ENCODE measurements at regions not wholly inside any gene's neighbourhood (a gene's known extent, or its start where the extent isn't known, plus 50 kb on each side); places are given as distances from the start of the nearest gene placed in this dataset.
"Not testable (repeated sequence)": the region's sequence is repeated elsewhere in the genome, so short reads cannot be mapped to it uniquely, and the experiment has no call there.

DNA sequence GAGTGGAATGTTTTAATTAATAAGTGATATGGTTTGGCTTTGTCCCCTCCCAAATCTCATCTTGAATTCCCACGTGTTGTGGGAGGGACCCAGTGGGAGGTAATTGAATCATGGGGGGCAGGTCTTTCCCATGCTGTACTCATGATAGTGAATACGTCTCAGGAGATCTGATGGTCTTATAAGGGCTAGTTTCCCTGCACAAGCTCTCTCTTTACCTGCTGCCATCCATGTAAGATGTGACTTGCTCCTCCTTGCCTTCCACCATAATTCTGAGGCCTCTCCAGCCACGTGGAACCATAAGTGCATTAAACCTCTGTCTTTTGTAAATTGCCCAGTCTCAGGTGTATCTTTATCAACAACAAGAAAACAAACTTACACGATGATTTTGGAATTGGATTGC is 734.5 kb upstream of the BCHE start:
- H3K27ac ChIP-seq (ENCODE audit: low read length); H3K4me3 ChIP-seq (ENCODE audit: low read depth in 1 of 2, low read length in 2 of 2); H3K4me1 ChIP-seq (ENCODE audit: control insufficient read depth in 1 of 2, insufficient read depth in 2 of 2, low read length in 2 of 2); H3K36me3 ChIP-seq (ENCODE audit: control insufficient read depth in 1 of 2, insufficient read depth in 2 of 2, low read length in 2 of 2); H3K27me3 ChIP-seq (ENCODE audit: low read depth, low read length); H3K9me3 ChIP-seq (ENCODE audit: control insufficient read depth in 1 of 2, low read length in 2 of 2): not testable (repeated sequence)

GRCh38 chr3:166570102-166570501 is 732.9 kb upstream of the BCHE start:
- no peaks in the 10 kb centered on the region for H3K4me1 ChIP-seq (ENCODE audit: control insufficient read depth in 1 of 2, insufficient read depth in 2 of 2, low read length in 2 of 2)
- no peak overlapping the region for H3K27ac ChIP-seq (ENCODE audit: low read length)
- no peak overlapping the region for H3K4me3 ChIP-seq (ENCODE audit: low read depth in 1 of 2, low read length in 2 of 2)
- H3K9me3 ChIP-seq (ENCODE audit: control insufficient read depth in 1 of 2, low read length in 2 of 2) = no peaks in the 10 kb centered on the region
- no peaks in the 10 kb centered on the region for H3K27me3 ChIP-seq (ENCODE audit: low read depth, low read length)
- H3K36me3 ChIP-seq (ENCODE audit: control insufficient read depth in 1 of 2, insufficient read depth in 2 of 2, low read length in 2 of 2) = no peaks in the 10 kb centered on the region

- no peaks in the 10 kb centered on the region for H3K36me3 ChIP-seq (ENCODE audit: control insufficient read depth in 1 of 2, insufficient read depth in 2 of 2, low read length in 2 of 2)
- no peaks in the 10 kb centered on the region for H3K27me3 ChIP-seq (ENCODE audit: low read depth, low read length)
- no peak overlapping the region for H3K4me3 ChIP-seq (ENCODE audit: low read depth in 1 of 2, low read length in 2 of 2)
- H3K9me3 ChIP-seq (ENCODE audit: control insufficient read depth in 1 of 2, low read length in 2 of 2) = no peaks in the 10 kb centered on the region
- no peaks in the 10 kb centered on the region for H3K4me1 ChIP-seq (ENCODE audit: control insufficient read depth in 1 of 2, insufficient read depth in 2 of 2, low read length in 2 of 2)
- H3K27ac ChIP-seq (ENCODE audit: low read length) = no peak overlapping the region
Observed at GRCh38 chr3:166569589-166569988, 732.4 kb upstream of the BCHE start.

DNA sequence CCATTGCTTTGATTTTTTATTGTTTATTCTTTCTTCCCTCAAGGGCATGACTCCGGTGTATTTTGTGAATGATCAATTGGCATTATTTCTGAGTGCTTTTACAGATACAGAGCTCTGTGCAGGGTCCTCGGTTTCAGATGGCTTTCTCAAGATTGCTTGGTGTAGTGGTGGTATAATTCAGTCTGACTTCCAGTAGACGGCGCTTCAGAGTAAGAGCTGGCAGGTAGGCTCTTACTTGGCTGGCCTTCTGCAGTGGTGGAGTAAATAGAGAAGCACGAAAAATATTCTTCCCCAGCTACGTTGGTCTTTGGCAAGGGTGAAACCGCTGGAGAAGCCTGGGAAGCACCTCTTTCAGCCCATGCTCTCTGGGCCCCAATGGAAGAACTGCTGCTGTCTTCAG is 723.0 kb upstream of the BCHE start:
- Histone ChIP-seq H3K4me3 (ENCODE audit: low read depth in 1 of 2, low read length in 2 of 2) (no peak overlapping the region), H3K36me3 (ENCODE audit: control insufficient read depth in 1 of 2, insufficient read depth in 2 of 2, low read length in 2 of 2) (no peaks in the 10 kb centered on the region), H3K9me3 (ENCODE audit: control insufficient read depth in 1 of 2, low read length in 2 of 2) (no peaks in the 10 kb centered on the region), H3K4me1 (ENCODE audit: control insufficient read depth in 1 of 2, insufficient read depth in 2 of 2, low read length in 2 of 2) (no peaks in the 10 kb centered on the region), H3K27ac (ENCODE audit: low read length) (no peak overlapping the region), H3K27me3 (ENCODE audit: low read depth, low read length) (no peaks in the 10 kb centered on the region)

DNA sequence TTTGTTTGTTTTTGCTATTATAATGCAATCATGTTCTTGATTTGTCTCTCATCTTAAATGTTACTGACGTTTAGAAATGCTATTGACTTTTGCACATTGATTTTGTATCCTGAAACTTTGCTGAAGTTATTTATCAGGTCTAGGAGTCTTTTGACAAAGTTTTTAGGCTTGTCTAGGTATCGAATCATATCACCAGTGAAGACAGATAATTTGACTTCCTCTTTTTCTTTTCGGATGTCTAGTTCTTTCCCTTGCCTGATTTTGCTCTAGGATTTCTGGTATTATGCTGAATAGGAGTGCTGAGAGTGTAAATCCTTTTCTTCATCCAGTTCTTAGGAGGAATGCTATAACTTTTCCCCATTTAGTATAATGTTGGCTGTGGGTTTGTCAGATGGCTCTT is 719.7 kb upstream of the BCHE start:
- peaks cover 0 to 10% of the 10 kb centered on the region in 2 donors for H3K4me1 ChIP-seq (ENCODE audit: control insufficient read depth in 1 of 2, insufficient read depth in 2 of 2, low read length in 2 of 2)
- no peaks in the 10 kb centered on the region for H3K9me3 ChIP-seq (ENCODE audit: control insufficient read depth in 1 of 2, low read length in 2 of 2)

DNA sequence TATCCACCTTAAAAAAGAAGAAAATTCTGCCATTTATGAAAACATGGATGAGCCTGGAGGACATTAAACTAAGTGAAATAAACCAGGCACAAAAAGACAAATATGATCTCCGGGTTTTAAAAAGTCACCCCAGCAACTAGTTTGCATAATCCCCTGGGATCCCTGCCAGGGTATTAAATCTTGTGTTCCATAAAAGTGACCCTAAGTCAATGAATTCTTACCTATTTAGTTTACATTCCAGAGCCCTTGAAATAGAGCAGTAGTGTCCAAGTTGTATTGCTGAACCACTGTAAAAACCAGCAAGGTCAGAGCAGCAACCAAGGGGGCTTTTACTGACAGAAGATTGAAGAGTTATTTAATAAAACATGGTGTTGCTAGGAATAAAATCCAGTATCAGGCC is 716.8 kb upstream of the BCHE start:
- Histone ChIP-seq H3K36me3 (ENCODE audit: control insufficient read depth in 1 of 2, insufficient read depth in 2 of 2, low read length in 2 of 2) (no peaks in the 10 kb centered on the region), H3K27ac (ENCODE audit: low read length) (no peak overlapping the region)

More for the DNA sequence above, 719.7 kb upstream of the BCHE start:
- no peaks in the 10 kb centered on the region for H3K27me3 ChIP-seq (ENCODE audit: low read depth, low read length)
- H3K4me3 ChIP-seq (ENCODE audit: low read depth in 1 of 2, low read length in 2 of 2) = no peak overlapping the region
- H3K36me3 ChIP-seq (ENCODE audit: control insufficient read depth in 1 of 2, insufficient read depth in 2 of 2, low read length in 2 of 2) = no peaks in the 10 kb centered on the region
- no peak overlapping the region for H3K27ac ChIP-seq (ENCODE audit: low read length)

DNA sequence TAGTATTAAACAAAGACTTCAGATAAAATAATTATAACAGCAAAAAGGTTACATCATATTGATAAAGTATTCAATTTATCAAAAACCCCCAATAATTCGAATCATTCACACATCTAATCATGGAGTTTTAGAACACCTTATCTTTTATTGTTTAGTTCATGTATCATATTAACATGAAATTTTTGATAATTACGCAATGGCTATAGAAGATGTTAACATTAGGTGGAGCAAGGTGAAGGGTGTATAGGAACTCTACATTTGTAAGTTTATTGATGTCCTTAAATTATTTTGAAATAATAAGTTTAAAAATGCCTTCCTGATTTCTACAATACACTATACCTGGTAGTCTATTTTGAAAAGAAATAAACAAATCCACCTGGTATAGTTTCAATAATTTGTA is 696.5 kb upstream of the BCHE start:
- no peak overlapping the region for H3K27ac ChIP-seq (ENCODE audit: low read length)
- H3K9me3 ChIP-seq (ENCODE audit: control insufficient read depth in 1 of 2, low read length in 2 of 2) = peaks cover 0 to 4% of the 10 kb centered on the region in 2 donors
- no peak overlapping the region for H3K4me3 ChIP-seq (ENCODE audit: low read depth in 1 of 2, low read length in 2 of 2)
- no peaks in the 10 kb centered on the region for H3K27me3 ChIP-seq (ENCODE audit: low read depth, low read length)
- no peaks in the 10 kb centered on the region for H3K4me1 ChIP-seq (ENCODE audit: control insufficient read depth in 1 of 2, insufficient read depth in 2 of 2, low read length in 2 of 2)
- no peaks in the 10 kb centered on the region for H3K36me3 ChIP-seq (ENCODE audit: control insufficient read depth in 1 of 2, insufficient read depth in 2 of 2, low read length in 2 of 2)

More for the DNA sequence above, 716.8 kb upstream of the BCHE start:
- Histone ChIP-seq H3K27me3 (ENCODE audit: low read depth, low read length) (no peaks in the 10 kb centered on the region), H3K9me3 (ENCODE audit: control insufficient read depth in 1 of 2, low read length in 2 of 2) (no peaks in the 10 kb centered on the region), H3K4me3 (ENCODE audit: low read depth in 1 of 2, low read length in 2 of 2) (no peak overlapping the region), H3K4me1 (ENCODE audit: control insufficient read depth in 1 of 2, insufficient read depth in 2 of 2, low read length in 2 of 2) (peaks cover 0 to 10% of the 10 kb centered on the region in 2 donors)

GRCh38 chr3:166531730-166532129 is 694.5 kb upstream of the BCHE start:
- Histone ChIP-seq H3K4me1 (ENCODE audit: control insufficient read depth in 1 of 2, insufficient read depth in 2 of 2, low read length in 2 of 2) (peaks cover 0 to 4% of the 10 kb centered on the region in 2 donors), H3K36me3 (ENCODE audit: control insufficient read depth in 1 of 2, insufficient read depth in 2 of 2, low read length in 2 of 2) (no peaks in the 10 kb centered on the region), H3K27ac (ENCODE audit: low read length) (no peak overlapping the region), H3K9me3 (ENCODE audit: control insufficient read depth in 1 of 2, low read length in 2 of 2) (peaks cover 0 to 4% of the 10 kb centered on the region in 2 donors), H3K4me3 (ENCODE audit: low read depth in 1 of 2, low read length in 2 of 2) (no peak overlapping the region), H3K27me3 (ENCODE audit: low read depth, low read length) (no peaks in the 10 kb centered on the region)

DNA sequence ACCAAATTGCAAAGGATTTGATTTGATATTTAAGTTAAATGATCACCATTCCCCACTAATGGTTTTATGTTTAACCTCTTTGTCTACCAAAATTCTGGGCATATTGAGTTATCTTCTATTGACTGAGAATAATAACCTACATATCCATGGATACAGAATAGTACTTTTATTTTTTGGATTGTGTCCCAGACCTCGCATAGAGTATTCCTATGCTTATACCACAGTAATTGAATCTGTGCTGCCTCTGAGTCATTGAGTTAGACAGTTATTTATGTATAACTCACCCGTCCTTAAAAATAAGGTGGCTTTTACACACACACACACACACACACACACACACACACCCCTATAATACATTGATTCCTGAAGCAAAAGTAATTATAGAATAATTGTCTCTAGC is 690.1 kb upstream of the BCHE start:
- Histone ChIP-seq H3K4me3 (ENCODE audit: low read depth in 1 of 2, low read length in 2 of 2) (no peak overlapping the region), H3K9me3 (ENCODE audit: control insufficient read depth in 1 of 2, low read length in 2 of 2) (peaks cover 0 to 4% of the 10 kb centered on the region in 2 donors), H3K27me3 (ENCODE audit: low read depth, low read length) (no peaks in the 10 kb centered on the region), H3K27ac (ENCODE audit: low read length) (no peak overlapping the region), H3K36me3 (ENCODE audit: control insufficient read depth in 1 of 2, insufficient read depth in 2 of 2, low read length in 2 of 2) (no peaks in the 10 kb centered on the region), H3K4me1 (ENCODE audit: control insufficient read depth in 1 of 2, insufficient read depth in 2 of 2, low read length in 2 of 2) (peaks cover 0 to 4% of the 10 kb centered on the region in 2 donors)

- H3K36me3 ChIP-seq (ENCODE audit: control insufficient read depth in 1 of 2, insufficient read depth in 2 of 2, low read length in 2 of 2) = no peaks in the 10 kb centered on the region
- H3K9me3 ChIP-seq (ENCODE audit: control insufficient read depth in 1 of 2, low read length in 2 of 2) = peaks cover 0 to 2% of the 10 kb centered on the region in 2 donors
- peaks cover 0 to 4% of the 10 kb centered on the region in 2 donors for H3K4me1 ChIP-seq (ENCODE audit: control insufficient read depth in 1 of 2, insufficient read depth in 2 of 2, low read length in 2 of 2)
- no peaks in the 10 kb centered on the region for H3K27me3 ChIP-seq (ENCODE audit: low read depth, low read length)
- H3K27ac ChIP-seq (ENCODE audit: low read length) = no peak overlapping the region
- H3K4me3 ChIP-seq (ENCODE audit: low read depth in 1 of 2, low read length in 2 of 2) = no peak overlapping the region
Observed at GRCh38 chr3:166526881-166527280, 689.7 kb upstream of the BCHE start.

- H3K27me3 ChIP-seq (ENCODE audit: low read depth, low read length) = no peaks in the 10 kb centered on the region
- no peak overlapping the region for H3K4me3 ChIP-seq (ENCODE audit: low read depth in 1 of 2, low read length in 2 of 2)
- no peaks in the 10 kb centered on the region for H3K4me1 ChIP-seq (ENCODE audit: control insufficient read depth in 1 of 2, insufficient read depth in 2 of 2, low read length in 2 of 2)
- no peak overlapping the region for H3K27ac ChIP-seq (ENCODE audit: low read length)
- no peaks in the 10 kb centered on the region for H3K36me3 ChIP-seq (ENCODE audit: control insufficient read depth in 1 of 2, insufficient read depth in 2 of 2, low read length in 2 of 2)
- peaks cover 0 to 6% of the 10 kb centered on the region in 2 donors for H3K9me3 ChIP-seq (ENCODE audit: control insufficient read depth in 1 of 2, low read length in 2 of 2)
Observed at GRCh38 chr3:166522017-166522416, 684.8 kb upstream of the BCHE start.

GRCh38 chr3:166519443-166519842 is 682.2 kb upstream of the BCHE start:
- Histone ChIP-seq H3K36me3 (ENCODE audit: control insufficient read depth in 1 of 2, insufficient read depth in 2 of 2, low read length in 2 of 2) (no peaks in the 10 kb centered on the region), H3K4me1 (ENCODE audit: control insufficient read depth in 1 of 2, insufficient read depth in 2 of 2, low read length in 2 of 2) (no peaks in the 10 kb centered on the region), H3K27me3 (ENCODE audit: low read depth, low read length) (no peaks in the 10 kb centered on the region), H3K4me3 (ENCODE audit: low read depth in 1 of 2, low read length in 2 of 2) (no peak overlapping the region), H3K27ac (ENCODE audit: low read length) (no peak overlapping the region), H3K9me3 (ENCODE audit: control insufficient read depth in 1 of 2, low read length in 2 of 2) (peaks cover 0 to 6% of the 10 kb centered on the region in 2 donors)

Data from muscle layer of duodenum (tissue), 2 donors.